Stimulated activated CD8-positive, alpha-beta memory T cell treated with anti-CD3 and anti-CD28 coated beads, Interleukin-7, amount 100 ng/mL, for 1 hour (primary cell): ENCODE measurements at regions not wholly inside any gene's neighbourhood (a gene's known extent, or its start where the extent isn't known, plus 50 kb on each side); places are given as distances from the start of the nearest gene placed in this dataset.
"Not testable (repeated sequence)": the region's sequence is repeated elsewhere in the genome, so short reads cannot be mapped to it uniquely, and the experiment has no call there.

Experiments used
- DNase-seq, 2 donors: peaks; one replicate each; pipeline ENCODE4 v3.0.0-alpha.2; 2020; ENCODE audit warnings: low read depth in 2 of 2

DNA sequence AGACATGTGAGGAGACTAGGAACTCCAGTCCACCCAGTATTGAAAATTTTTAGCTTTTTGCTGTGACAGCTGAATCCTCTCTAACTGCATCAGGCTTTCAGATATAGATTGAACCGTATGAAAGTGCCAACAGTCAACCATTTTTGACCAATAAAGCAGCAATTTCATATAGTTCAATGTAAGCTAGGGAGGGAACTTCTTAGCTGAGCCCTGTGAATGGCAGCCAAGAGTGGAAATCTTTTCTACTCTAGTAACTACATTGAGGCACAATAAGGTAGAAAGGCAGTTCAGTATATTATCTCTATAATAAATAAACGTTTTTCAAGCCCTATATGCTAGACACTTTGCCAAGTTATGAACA is 96.3 kb upstream of the TANK start:
- DNase-seq = no peak

DNA sequence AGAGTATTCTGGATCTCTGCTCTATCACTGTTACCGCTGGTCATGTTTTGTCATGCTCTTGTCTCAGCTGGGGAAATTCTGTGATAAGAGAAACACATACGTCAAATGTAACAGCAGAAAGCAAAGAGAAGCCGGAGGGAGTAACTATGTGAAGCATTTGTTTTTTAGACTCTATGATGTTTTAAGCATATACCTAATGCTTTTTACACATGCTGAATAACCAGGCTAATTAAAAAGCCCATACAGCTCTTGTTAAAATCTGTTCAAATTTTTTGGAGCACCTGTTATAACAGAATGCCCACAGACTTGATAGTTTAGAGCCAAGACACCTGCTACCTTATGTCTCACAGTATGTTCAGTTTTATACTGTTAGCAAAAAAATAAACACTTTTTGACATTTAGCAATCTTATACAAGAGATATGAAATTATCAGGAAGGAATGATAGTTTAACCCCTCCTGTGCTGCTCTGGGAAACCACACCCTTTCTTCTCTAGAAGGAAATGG is 92.3 kb upstream of the TANK start:
- no peak for DNase-seq

GRCh38 chr2:161068670-161069069 is 91.6 kb upstream of the TANK start:
- no peak for DNase-seq

- DNase-seq = no peak
These were observed 89.3 kb upstream of the TANK start for GRCh38 chr2:161070693-161071479.

DNA sequence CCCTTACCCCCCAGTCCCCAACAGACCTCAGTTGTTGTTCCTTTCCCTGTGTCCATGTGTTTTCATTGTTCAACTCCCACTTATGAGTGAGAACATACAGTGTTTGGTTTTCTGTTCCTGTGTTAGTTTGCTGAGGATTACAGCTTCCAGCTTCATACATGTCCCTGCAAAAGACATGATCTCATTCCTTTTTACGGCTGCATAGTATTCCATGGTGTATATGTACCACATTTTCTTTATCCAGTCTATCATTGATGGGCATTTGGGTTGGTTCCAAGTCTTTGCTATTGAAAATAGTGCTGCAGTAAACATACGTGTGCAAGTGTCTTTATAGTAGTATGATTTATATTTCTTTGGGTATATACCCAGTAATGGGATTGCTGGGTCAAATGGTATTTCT is 87.8 kb upstream of the TANK start:
- DNase-seq = not testable (repeated sequence)

- no peak for DNase-seq
These were observed 84.5 kb upstream of the TANK start for GRCh38 chr2:161075701-161076100.

DNA sequence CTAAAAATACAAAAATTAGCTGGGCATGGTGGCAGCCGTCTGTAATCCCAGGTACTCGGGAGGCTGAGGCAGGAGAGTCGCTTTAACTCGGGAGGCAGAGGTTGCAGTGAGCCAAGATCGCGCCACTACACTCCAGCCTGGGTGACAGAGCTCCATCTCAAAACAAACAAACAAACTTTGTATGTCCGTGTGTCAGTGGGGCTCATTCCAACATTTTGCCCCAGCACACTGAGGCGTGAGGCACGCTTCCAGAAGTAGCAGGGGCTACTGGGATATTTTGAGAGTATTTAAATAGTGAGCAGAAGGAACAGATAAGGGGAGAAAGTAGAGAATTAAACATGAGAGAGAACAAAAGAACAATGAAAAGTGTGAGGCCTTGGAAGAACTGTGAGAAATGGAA is 83.3 kb upstream of the TANK start:
- no peak for DNase-seq

DNA sequence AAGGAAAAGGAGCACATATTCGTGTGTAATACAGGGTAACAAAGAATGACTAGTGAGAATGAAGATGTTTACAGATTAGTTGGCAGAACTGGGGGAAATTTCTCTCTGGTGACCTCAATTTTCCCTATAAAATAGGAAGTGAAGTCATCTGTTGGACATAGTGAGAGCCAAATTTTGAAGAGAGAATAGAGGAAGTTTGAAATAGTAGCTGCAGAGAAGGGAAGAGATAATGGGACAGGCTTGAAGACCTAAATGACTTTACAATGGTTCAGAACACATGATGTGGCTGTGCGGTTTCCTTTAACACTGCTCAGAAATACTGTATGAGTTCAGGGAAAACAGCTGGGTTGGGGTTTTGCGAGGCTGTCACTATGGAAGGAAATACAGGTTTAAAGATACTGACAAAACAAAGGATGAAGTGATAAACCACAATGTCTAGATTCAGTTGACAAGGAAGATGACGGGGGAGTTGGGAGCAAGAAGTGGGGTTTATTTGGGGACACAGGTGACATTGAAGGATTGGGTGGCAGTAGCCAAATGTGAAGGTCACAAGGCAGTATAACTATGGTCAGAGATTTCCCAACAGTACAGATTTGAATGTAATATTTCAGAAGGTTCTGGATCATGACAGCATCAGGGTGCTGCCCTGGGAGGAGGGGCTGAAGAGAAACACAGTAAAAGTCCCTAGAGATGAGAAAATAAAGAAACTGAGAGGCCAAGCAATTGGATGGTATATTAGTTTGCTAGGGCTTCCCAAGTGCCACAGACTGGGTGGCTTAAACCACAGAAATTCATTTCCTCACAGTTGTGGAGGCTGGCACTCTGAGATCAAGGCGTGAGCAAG is 82.6 kb upstream of the TANK start:
- peak; percentile 22 to 26 for DNase-seq

- DNase-seq = no peak
These were observed 82.1 kb upstream of the TANK start for GRCh38 chr2:161078211-161078539.

- no peak for DNase-seq
These were observed 75.1 kb upstream of the TANK start for GRCh38 chr2:161085149-161085548.

GRCh38 chr2:161088658-161089350 is 71.4 kb upstream of the TANK start:
- DNase-seq = no peak

GRCh38 chr2:161090411-161090810 is 69.8 kb upstream of the TANK start:
- DNase-seq = peak in 1 of 2 donors; percentile 1

- DNase-seq = no peak
These were observed 64.9 kb upstream of the TANK start for GRCh38 chr2:161095314-161095713.

DNA sequence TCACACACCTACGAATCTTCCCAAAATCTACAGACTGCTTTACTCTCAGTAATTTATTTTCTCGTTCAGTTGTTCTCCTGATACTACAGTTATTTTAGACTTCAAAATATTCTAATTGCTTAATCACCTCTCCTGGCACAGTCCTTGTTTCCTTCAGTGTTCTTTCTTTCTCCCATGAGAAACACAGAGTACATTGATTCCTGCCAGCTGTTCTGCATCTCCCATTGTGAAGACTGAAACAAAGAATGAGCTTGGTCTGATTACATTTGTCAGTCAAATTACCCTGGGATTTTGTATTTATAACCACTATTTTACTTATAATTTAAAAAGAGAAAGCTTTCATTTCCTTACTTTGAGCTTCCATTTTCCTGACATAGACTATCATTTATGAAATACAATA is 63.9 kb upstream of the TANK start:
- no peak for DNase-seq

GRCh38 chr2:161097157-161097556 is 63.1 kb upstream of the TANK start:
- DNase-seq = no peak

DNA sequence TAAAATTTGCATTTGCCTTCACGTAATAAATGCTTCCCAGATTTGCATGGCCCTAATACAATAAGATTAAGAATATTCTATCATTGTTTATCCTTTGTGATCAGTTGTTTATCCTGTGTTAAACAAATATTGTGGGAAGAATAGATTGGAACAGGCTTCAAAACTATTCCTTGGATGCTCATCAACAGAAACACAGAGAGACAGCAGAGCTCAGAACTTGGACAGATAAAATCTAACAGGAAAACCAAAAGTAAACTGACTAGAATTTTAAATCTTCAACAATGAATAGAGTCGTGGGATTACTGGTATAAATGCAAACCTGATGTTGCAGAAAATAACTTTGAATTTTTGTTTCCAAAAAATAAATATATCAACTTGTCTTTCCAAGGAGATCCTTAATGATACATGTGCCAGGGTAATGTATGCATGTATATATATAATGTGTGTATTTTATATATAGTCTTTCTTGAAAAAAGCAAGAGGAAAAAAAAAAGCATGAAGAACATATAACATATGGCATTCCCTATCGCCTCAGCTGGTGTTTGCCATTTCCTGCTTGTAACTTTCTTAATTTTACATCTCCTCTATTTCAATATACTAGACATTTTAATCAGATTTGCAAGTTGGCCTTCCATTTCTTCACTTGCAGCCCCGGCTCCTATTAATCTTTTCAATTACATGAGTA is 59.9 kb upstream of the TANK start:
- no peak for DNase-seq

DNA sequence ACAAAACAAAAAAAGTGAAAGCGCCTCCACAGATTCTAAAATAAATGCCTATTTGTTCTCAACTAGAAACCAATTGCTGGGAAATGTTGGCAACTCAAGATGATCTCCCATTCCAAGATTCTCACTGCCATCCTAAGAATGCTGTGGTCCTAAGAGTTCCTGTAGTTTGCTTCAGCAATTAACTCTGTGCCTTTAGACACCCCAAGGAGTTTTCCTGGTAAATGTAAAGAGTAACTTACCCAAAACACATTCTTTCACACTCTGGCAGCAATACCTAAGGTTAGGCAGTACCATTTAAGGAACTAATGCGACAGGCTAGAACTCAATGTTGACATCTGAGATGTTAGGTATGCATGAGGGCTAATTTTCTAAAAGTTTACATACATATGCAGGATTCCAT is 58.8 kb upstream of the TANK start:
- no peak for DNase-seq

DNA sequence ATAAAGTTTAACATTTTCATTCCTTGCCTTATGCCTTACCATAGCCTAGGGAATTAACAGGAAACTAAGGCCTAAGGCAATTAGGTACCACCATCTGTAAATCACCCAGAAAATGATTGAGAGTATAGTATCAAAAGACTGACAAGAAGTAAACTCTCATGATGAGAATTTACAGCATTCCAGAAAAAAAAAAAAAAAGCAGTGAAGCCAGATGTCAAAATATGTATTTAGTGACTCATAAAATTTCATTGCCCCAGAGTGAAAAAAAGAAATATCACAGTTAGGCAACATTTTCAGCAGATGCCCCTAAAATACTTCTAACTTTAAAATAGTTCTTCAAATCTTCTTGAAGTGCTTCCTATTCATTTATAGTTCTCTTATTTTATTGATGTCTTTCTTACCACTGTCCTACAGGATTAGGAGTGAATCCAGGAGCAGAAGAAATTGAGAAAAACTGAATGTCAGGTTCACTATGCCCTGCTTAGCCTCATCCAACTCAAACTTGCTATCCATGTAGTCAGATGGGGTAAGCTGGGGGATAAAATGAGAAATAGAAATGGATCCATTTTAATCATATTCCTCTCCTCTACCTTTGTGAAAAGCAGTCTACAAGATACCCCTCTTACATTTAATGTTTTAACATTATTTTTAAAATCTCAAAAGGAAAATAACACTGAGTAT is 57.3 kb upstream of the TANK start:
- no peak for DNase-seq

DNA sequence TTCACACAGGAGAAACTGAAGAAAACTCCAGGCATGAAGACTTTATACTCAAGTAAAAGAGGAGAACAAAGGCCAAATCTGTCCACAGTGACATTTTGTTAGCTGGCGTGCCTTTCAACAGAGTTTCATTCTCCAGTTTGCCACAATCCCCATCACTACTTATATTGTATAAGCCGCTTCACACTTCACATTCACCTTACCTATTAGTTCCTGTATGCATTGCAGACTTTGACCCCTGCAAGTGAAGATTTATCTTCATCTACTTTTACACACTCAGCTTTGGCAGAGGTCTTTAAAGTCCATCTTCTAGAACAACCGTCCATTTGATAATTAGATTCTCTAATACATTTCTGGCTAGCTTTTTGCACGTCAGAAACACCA is 56.8 kb upstream of the TANK start:
- no peak for DNase-seq

- no peak for DNase-seq
These were observed 56.1 kb upstream of the TANK start for GRCh38 chr2:161104054-161104553.

GRCh38 chr2:161107265-161107664 is 53.0 kb upstream of the TANK start:
- no peak for DNase-seq
